GM21723 (cell line): ENCODE measurements at regions not wholly inside any gene's neighbourhood (a gene's known extent, or its start where the extent isn't known, plus 50 kb on each side); places are given as distances from the start of the nearest gene placed in this dataset.

Experiments
- ATAC-seq: cut with Tn5 transposase; IDR thresholded peaks from one replicate; pipeline ENCODE4 v1.9.1; 2021; ENCODE audit warnings: mild to moderate bottlenecking, moderate library complexity; ENCODE audit not compliant: unreplicated experiment

DNA sequence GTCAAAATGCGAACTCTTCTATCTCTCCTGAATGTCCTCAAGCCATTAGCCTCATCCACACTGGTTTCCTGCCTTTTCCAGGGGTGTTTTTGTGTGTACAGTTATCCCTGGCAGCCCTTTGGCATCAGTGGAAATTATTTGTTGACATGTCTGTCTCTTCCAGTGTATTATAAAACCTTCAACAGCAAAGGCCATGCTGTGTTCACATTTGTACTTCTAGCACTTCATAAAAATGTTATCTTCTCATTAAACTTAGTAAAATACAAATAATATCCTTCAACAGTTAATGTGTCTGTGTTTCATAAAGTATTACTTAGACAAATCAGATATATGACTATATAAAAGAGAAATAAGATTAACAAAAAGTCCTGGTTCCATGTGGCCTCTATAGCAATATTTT lies 359.5 kb upstream of the ARGLU1 start:
- no peak for ATAC-seq

DNA sequence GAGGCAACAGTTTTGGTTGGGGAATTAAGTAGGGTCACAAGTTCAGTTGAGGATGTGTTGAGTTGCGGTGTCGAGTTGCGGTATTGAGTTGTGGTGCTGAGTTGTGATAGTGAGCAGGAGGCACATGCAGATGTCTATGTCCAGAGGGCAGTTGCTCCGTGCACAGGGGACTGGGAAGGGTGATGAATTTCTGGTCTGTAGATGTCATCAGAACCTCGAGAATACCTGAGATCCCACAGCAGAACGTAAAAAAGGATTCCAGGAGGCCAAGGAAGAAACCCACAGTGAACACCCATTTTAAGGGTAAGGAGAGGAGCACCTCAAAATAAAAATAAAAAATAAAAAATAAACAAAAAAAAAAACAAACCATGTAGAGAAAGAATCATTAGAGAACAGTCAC lies 354.4 kb upstream of the ARGLU1 start:
- ATAC-seq = no peak

DNA sequence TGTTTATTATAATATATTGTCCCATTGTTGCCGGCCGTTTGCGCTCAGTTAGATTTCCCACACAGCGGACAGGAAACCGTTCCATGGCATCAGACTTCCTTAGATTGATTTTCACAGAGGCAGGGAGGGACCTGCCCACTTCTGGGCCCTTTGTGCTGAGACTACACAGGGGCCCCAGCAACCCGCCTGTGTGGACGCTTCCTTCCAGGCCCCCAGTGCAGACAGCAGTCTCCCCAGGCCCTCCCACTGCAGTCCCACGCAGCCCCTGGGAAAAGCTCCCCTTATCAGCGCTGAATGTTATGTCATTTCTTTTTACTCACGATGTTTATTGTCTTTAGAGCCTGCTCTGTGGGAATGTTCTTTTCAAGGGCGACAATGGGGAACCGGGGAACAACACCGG lies 351.7 kb upstream of the ARGLU1 start:
- no peak for ATAC-seq

DNA sequence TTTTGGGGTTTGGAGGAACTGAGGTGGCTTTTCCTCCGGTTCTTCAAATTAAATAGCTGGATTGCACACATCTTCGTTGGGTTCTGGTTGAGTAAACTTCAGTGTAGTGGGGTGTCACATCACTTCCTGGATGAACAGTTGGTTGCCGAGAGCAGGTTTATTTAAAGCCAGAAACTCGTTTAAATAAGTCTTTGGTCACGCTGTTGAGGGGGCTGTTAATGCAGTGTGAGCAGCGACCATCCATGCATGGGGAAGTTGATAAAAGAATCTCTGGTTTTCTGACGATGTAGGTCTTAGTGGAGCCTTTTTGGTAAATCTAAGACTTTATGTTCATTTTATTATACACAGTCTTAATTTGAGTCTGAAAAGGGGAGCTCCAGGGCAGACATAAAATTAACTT lies 351.2 kb upstream of the ARGLU1 start:
- ATAC-seq = peak; percentile 45

DNA sequence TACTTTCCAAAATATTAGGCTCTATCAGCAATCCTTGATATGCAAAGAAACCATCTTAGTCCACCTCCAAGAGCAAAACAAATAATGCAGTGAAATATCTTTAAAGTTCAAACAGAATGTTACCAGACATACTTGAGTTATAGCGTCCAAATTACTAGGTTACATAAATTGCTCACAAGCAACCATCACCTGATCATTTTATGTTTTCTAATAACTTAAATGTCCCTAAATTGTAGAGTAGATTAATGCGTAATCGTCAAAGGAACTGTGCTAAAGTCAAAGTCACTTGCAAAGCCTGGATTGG lies 350.6 kb upstream of the ARGLU1 start:
- no peak for ATAC-seq

DNA sequence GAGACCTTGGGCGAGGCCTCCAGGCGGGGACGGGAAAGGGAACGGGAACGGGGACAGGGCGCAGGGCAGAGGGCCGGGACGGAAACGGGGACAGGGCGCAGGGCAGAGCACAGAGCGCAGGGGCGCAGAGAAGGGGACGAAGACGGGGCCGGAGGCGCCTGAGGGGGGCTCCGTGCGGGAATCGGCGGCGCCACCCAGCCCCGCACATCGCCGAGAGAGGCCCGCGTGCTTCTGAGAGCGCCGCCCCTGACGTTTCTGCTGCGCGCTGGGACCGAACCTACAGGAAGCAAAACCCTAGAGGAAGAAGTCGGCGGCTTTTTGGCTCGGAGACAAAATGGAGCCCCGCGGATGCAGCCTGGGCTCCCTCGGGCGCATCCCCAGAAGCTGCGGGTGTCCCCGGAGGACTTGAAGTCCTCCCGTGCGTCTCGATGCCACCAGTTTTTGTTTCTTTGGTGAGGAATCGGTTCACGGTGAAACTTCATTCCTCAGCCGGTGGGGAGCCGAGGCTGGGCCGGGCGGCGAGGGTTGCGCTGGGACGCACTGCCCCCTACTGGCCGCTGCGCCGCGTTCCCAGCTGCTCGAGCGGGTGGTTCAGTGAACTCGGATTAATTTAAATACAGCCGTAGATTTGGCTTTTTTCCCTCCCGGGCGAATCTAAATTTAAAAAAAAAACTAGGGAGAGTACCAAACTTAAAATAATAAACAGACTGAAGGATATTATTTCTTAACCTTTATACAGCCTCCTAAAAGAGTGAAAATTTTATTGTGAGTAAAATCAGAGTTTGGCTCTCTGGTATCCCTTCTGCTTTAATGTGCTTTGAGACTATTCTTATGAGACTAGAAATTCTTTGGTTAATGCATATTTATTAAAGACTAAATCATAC lies 350.0 kb upstream of the ARGLU1 start:
- ATAC-seq = peak; percentile 96

DNA sequence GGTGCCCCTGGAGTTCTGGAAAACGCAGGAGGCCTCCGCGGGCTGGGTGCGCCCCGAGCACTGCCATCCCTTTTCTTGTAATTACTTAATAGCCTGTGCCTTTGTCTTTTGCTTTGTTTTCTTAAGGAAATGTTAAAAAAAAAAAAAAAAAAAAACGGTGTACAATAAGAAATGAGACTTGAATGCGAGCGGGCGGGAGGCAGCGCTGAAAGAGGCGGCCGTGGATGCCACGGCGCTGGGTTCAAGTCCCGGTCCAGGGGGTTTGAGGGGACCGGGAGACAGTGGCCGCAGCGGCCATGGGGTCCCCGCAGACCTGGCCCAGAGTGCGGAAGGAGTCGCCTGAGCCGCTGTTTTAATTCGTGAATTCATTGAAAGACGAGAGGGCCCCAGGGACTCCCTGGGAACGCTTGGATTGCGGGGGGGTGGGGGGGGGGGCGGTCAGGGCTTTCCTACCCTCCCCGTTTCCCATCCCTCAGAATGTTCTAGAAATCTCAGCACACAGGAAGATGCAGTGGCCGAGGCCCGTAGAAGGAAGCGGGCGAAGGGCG lies 349.2 kb upstream of the ARGLU1 start:
- peak; percentile 7 for ATAC-seq

DNA sequence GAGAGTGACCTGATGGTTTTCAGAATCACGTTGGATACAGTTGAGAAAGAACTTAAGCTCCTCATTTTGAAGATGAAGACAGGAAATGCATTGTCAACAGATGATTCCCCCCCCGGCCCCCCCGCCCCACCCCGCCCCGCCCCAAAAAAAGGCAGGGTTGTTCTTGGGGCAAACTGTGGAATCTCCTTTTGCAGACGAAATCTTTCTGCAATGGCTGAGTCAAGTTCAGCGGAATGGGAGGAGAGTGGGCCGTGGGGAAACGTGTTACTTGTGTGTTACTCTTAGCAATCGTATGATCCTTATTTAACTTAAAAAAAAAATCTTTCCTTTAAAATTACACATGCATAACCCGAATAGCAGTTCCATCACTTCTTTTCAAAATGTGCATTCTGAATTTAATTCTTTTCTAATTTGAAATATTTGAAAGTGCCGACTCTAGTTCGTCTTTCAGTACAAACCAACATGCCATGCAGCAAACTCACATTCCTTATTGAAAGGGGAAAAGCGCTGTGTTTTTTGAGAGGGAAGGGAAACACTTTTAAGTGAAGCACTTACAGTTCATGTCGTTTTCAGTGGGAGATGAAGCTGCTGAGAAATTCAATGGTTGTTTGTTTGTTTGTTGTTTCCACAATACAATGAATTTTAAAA lies 348.5 kb upstream of the ARGLU1 start:
- ATAC-seq = no peak

DNA sequence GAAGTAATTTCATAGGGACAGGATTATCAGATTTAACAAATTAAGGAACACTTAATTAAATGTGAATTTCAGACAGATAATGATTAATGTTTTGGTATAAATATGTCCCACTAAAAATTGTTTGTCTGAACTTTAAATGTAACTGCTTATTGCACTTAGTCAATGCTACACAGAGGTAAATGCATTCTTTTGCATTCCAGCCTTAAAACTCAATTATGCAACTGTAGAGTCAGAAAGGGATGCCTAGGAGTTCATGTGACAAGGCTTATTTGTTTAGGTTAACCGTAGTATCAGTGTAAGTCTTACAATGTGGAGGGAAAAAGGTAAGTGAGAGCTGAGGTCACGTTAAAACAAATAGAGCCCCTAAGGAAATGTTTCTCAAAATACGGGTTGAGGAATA lies 347.2 kb upstream of the ARGLU1 start:
- ATAC-seq = no peak

DNA sequence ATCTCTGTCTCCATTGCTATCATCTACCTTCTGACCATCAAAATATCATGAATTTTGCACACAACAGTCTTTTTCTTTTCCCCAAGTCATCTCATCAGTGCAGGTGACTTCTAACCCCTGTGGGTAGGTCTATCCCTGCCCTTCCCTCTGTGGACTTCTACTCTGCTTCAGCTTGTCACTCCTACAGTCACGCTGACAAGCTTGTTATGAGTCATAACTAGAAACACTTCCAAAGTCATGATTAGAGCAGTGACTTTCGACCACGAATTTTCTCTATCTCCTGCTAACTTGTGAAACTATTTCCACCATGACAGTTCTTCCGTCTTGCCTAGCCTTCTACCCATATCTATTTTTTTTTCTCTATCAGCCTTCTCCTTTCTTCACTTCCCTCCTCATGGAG lies 343.7 kb upstream of the ARGLU1 start:
- ATAC-seq = no peak

DNA sequence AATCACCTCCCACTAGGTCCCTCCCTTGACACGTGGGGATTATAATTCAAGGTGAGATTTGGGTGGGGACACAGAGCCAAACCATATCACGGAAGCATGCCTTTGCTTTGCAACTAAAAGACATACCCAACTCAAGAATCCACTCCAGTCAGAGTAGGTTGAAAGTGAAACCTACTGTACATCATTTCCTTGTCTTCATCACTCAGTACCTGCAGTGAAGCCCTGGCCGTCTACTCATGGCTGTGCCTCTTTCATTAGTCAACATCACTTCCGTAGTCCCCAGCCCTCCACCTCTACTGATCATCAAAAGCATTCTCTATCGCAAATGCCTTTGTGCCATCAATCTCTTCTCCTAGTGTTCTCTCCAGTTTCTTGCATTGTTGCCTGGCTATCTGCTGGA lies 343.1 kb upstream of the ARGLU1 start:
- ATAC-seq = no peak

DNA sequence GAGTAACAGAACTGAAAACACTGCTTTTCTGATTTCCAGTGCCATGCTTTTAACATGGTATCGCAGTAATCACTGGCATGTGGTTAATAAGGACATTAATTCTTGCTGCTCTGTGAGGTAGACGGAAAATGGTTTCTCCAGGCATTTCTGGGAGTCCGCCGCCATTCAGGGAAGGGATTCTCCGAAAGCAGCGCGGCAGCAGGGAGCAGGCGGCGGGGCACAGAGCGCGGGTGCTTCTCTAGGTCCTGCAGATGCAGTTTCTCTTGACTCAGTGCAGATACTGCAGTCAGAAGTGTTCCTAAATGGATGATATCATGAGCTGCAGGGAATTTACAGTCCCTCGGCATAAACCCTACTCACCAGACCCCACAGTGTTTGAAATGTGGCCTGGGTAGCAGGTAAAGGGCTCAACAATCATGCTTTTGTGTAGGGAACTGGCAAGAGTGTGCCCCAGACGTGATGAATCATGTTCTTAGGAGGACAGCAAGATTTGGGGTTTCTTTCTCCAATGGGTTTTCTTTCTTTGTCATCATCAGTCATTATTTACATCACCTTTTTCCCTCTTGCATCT lies 338.6 kb upstream of the ARGLU1 start:
- ATAC-seq = no peak

DNA sequence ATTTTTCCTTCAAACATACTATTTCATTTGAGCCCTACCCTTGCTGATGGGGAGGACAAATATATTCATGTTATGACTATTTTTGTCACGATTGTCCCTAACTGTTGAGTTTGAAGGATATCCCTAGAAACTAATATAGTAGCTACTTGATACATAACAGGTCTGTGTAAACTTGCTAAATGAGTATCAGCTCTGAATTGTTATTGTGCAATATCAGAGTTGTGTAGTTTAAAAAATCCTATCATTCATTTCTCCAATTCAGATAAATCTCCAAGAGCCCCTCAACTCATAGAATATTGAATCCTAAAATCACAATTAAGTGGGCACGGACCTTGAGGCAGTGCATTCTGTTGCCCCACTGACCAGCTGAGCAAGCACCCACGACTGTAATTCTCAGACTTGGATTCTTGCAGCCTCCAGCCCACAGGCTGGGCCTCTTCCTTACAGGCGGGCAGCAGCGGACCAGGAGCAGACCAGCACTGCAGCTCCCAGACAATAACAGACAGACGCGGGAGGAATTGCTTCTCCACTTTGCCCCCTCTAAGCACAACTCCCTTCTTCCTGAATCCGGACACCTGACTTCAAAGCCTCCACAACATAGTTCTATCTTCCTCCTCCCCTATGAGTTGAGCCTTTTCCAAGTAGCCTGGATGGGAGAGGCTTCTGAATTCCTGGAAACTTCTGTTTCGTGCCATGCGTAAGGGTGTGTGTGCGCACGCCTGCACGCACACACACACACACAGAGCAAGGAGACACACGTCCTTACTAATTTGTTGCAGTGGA lies 337.6 kb upstream of the ARGLU1 start:
- no peak for ATAC-seq

DNA sequence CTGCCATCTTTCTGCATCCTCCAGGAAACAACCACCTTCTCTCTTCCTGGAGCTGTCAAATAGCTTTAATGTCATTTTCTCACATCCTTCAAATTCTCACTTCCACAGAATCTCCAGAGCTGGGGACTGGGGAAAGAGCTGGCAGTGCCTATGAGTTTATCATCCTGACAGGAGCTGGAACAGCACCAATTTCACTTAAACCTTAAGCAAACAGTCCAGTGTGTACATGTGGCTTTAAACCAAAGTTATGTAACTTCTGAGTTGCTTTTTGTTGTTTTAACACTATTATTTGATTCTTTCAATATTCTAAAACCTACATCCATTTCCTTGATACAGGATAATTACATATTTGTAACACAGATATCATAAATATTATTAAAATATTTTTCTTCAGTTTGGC lies 331.5 kb upstream of the ARGLU1 start:
- no peak for ATAC-seq

DNA sequence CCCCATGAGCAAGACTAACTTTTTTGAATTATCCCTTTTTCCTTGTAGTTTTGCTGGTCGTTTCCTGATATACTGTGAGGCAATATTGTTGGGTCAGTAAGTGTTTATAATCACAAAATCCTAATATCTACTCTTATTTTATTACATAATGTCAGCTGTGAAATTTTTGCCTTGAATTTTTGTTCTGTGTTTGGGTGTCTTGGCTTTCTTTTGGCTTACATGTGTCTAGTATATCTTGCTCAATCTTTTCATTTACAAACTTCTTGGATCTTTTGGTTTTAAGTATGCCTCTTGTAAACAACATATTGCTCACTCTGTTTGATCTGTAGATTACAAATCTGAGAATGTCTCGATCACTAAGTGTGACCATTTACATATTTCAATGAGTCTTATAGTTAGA lies 330.3 kb upstream of the ARGLU1 start:
- no peak for ATAC-seq

DNA sequence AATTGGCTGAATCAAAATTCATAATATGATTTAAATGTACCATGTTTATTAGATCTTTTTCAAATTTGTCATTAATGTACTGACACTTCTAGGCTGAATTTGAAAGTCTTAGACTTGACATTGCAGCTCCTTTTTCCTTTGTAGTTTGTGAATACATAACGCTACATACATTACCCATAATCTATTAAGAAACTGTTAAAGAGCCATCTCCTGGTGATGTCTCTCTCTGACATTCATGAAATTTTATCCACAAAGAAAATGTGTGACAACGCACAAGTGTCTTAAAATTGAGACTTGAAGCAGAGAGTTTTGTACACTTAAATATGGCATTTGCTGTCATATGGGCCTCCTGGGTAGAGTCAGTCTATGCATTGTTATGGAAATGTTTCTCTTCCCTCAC lies 320.2 kb upstream of the ARGLU1 start:
- ATAC-seq = no peak

DNA sequence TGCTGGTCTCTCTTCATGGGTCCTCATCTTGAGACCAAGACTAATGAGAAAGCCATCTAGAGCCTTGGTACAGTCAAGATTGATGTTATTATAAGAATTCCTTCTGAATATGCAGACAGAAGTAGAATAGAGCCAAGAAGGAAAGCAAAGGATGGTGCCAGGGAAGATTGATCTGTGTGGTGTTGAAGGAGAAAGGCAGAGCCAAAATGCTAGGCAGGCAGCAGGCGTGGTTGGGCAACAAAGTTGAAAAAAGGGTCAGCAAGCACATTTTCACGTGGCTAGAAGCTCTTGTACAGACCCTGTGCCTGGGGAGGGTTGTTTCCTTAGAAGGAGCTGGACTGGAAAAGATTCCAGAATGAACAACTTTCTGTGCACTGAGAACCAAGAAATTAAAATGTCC lies 319.7 kb upstream of the ARGLU1 start:
- ATAC-seq = no peak

DNA sequence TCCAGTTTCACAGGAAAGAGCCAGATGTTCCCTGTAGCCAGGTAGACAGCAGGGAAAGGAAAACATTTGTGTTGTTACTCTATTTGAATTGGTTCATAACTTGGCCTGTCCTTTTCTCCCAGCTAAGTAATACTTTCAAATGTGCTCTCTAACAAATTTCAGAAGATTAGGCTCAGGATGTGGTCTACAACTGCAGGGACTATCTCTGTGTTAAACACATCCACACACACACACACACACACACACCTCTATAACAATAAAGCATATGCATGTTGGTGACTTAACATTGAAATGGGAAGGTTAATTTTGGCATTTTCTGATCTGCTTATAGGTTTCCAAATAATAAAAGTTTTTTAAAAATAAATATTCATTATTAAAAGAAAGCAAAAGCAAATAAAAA lies 316.0 kb upstream of the ARGLU1 start:
- ATAC-seq = no peak

DNA sequence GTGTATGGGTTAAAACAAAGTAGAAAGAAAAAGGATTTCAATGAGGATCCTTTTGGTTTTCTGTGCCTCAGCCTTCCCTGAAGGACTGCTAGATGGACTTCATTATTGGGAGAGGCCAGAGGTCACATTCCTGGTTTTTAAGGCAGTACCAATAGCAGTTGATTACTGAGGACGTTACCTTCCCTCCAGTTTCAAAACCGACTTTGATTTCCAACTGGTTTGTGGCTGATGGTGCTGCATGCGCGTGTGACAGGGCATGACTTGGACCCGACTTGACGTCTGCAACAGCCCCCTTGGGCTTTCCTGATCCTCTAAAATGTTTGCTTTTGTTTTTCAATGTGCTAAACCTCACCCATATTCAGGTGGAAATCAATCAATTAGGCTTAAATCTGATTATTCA lies 314.3 kb upstream of the ARGLU1 start:
- no peak for ATAC-seq

DNA sequence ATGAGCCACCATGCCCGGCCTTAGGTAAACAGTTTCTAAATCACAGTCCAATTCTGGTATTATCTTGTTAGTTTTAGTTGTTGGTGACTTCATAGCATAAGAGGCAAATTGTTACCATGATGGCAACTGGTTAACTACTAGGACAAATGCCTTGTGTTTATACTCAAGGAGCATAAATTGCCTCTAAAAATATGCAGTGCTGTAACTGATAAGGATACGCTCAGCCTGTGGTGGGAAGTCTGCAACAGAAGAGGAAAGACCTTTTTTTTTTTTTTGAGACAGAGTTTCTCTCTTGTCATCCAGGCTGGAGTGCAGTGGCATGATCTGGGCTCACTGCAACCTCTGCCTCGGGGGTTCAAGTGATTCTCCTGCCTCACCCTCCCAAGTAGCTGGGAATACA lies 311.9 kb upstream of the ARGLU1 start:
- ATAC-seq = no peak

DNA sequence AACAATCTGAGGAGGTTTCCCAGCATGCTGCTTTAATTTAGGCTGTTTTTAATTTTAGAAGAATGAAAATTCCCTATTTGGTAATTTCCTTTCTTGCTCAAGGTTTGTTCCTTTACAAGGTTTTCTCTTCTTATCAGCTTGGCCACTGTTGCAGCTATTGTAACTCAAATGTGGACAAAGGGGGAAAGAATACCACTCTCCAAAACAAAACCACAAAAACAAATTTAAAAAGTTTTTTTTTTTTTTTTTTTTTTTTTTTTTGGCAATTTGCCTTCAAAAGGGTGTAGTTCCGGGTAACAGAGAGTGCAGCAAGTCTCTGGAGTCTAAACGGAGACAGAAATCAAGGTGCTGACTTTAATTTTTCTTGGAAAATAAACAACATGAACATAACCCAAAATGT lies 306.4 kb upstream of the ARGLU1 start:
- ATAC-seq = no peak
